ENCODE measurements at regions not wholly inside any gene's neighbourhood (a gene's known extent, or its start where the extent isn't known, plus 50 kb on each side); places are given as distances from the start of the nearest gene placed in this dataset.

- ChIA-PET POLR2A (no interaction called here), CTCF (no interaction called here)
- WGBS (ENCODE audit: low lambda C conversion rate): 28% methylated on average over 4 of the region's 5 CpGs
Measured at GRCh38 chr16:61274211-61274610, 762.0 kb downstream of the CDH8 start.

GRCh38 chr16:61270726-61271125 is 765.5 kb downstream of the CDH8 start:
- Histone ChIP-seq H3K79me2 (ENCODE audit: insufficient read depth) (no peaks in the 10 kb centered on the region), H3K4me1 (ENCODE audit: control insufficient read depth in 1 of 2, insufficient read depth in 2 of 2, low read depth in 1 of 2, low read length in 1 of 2) (no peaks in the 10 kb centered on the region), H2AFZ (ENCODE audit: low read depth) (no peak overlapping the region), H3K27me3 (ENCODE audit: insufficient read depth) (no peaks in the 10 kb centered on the region), H3K4me2 (no peak overlapping the region), H3K9ac (no peak overlapping the region), H3F3A (replicated peaks; ENCODE audit: insufficient read depth) (no peaks in the 10 kb centered on the region), H4K20me1 (ENCODE audit: insufficient read depth) (no peaks in the 10 kb centered on the region), H3K27ac (ENCODE audit: low read depth in 2 of 2, low read length in 1 of 2) (no peak overlapping the region), H3K4me3 (ENCODE audit: low read depth in 2 of 2, low read length in 1 of 2) (no peak overlapping the region), H3K9me2 (no peaks in the 10 kb centered on the region), H3K9me3 (no peaks in the 10 kb centered on the region; the same call in 1 of the 2 replicates), H3K36me3 (replicated peaks in 1 of 2; ENCODE audit: control insufficient read depth in 1 of 2, insufficient read depth in 2 of 2, low read length in 1 of 2) (no peaks in the 10 kb centered on the region)
- TF ChIP-seq CTCF (IDR thresholded peaks at IDR 0.05) (no peak), FOXM1 (IDR thresholded peaks at IDR 0.05; ENCODE audit: low read depth) (no peak), CHD2 (IDR thresholded peaks at IDR 0.05; ENCODE audit: low read length, partially characterized antibody) (no peak)
- CTCF ChIA-PET: no interaction called here
- POLR2A ChIA-PET: no interaction called here
- no peak for DNase-seq

More at GRCh38 chr16:61274211-61274610, 762.0 kb downstream of the CDH8 start:
- H3K9ac ChIP-seq: no peak overlapping the region
- H3K4me1 ChIP-seq (ENCODE audit: control insufficient read depth in 1 of 2, insufficient read depth in 2 of 2, low read depth in 1 of 2, low read length in 1 of 2): no peaks in the 10 kb centered on the region
- no peaks in the 10 kb centered on the region for H3K36me3 ChIP-seq (replicated peaks in 1 of 2; ENCODE audit: control insufficient read depth in 1 of 2, insufficient read depth in 2 of 2, low read length in 1 of 2)
- H3K4me3 ChIP-seq (ENCODE audit: low read depth in 2 of 2, low read length in 1 of 2): no peak overlapping the region
- H2AFZ ChIP-seq (ENCODE audit: low read depth): no peak overlapping the region
- H3K9me2 ChIP-seq: no peaks in the 10 kb centered on the region
- no peaks in the 10 kb centered on the region for H3F3A ChIP-seq (replicated peaks; ENCODE audit: insufficient read depth)
- H3K9me3 ChIP-seq: no peaks in the 10 kb centered on the region; the same call in 1 of the 2 replicates
- H4K20me1 ChIP-seq (ENCODE audit: insufficient read depth): no peaks in the 10 kb centered on the region
- no peak for DNase-seq
- no peaks in the 10 kb centered on the region for H3K79me2 ChIP-seq (ENCODE audit: insufficient read depth)
- H3K4me2 ChIP-seq: no peak overlapping the region
- no peak overlapping the region for H3K27ac ChIP-seq (ENCODE audit: low read depth in 2 of 2, low read length in 1 of 2)
- H3K27me3 ChIP-seq (ENCODE audit: insufficient read depth): no peaks in the 10 kb centered on the region
- TF ChIP-seq IRF3 (IDR thresholded peaks at IDR 0.05; ENCODE audit: low read depth, low read length) (no peak), FOSL2 (IDR thresholded peaks at IDR 0.05; ENCODE audit: borderline replicate concordance, low read depth) (no peak)

DNA sequence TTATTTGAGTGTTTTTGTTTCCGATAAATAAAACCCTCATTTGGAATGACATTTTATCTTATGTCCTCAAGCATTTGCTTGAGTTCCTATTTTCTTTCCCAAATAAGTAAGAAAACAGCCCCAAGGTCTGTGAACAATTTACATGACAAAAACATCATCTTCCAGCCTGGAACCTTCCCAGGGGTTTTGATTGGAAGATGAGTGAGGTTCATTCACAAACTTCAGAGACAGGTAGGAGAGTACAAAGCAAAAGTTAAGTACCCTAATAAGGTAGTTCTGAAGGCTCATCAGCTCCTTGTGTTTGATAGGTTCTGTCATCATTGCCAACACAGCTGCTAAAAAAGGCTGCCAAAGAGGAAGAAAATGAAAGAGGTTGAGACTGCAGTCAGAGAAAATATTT is 772.8 kb downstream of the CDH8 start:
- CTCF ChIA-PET: no interaction called here
- TF ChIP-seq ELF1 (IDR thresholded peaks at IDR 0.05) (no peak), EP300 (IDR thresholded peaks at IDR 0.05; ENCODE audit: borderline replicate concordance in 1 of 2, low read depth in 1 of 2, low read length in 1 of 2) (no peak), RCOR1 (IDR thresholded peaks at IDR 0.05; ENCODE audit: low read length) (no peak)
- TF ChIP-seq, protein P1, sequence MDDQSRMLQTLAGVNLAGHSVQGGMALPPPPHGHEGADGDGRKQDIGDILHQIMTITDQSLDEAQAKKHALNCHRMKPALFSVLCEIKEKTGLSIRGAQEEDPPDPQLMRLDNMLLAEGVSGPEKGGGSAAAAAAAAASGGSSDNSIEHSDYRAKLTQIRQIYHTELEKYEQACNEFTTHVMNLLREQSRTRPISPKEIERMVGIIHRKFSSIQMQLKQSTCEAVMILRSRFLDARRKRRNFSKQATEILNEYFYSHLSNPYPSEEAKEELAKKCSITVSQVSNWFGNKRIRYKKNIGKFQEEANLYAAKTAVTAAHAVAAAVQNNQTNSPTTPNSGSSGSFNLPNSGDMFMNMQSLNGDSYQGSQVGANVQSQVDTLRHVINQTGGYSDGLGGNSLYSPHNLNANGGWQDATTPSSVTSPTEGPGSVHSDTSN (IDR thresholded peaks at IDR 0.05): no peak
- TF ChIP-seq, protein P2, sequence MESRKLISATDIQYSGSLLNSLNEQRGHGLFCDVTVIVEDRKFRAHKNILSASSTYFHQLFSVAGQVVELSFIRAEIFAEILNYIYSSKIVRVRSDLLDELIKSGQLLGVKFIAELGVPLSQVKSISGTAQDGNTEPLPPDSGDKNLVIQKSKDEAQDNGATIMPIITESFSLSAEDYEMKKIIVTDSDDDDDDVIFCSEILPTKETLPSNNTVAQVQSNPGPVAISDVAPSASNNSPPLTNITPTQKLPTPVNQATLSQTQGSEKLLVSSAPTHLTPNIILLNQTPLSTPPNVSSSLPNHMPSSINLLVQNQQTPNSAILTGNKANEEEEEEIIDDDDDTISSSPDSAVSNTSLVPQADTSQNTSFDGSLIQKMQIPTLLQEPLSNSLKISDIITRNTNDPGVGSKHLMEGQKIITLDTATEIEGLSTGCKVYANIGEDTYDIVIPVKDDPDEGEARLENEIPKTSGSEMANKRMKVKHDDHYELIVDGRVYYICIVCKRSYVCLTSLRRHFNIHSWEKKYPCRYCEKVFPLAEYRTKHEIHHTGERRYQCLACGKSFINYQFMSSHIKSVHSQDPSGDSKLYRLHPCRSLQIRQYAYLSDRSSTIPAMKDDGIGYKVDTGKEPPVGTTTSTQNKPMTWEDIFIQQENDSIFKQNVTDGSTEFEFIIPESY (IDR thresholded peaks at IDR 0.05; ENCODE audit: borderline replicate concordance, low read depth): no peak
- Histone ChIP-seq H3K79me2 (ENCODE audit: insufficient read depth) (no peaks in the 10 kb centered on the region), H2AFZ (ENCODE audit: low read depth) (no peak overlapping the region), H3K4me1 (ENCODE audit: control insufficient read depth in 1 of 2, insufficient read depth in 2 of 2, low read depth in 1 of 2, low read length in 1 of 2) (no peaks in the 10 kb centered on the region), H3K36me3 (replicated peaks in 1 of 2; ENCODE audit: control insufficient read depth in 1 of 2, insufficient read depth in 2 of 2, low read length in 1 of 2) (no peaks in the 10 kb centered on the region), H3K9ac (no peak overlapping the region), H3K9me3 (no peaks in the 10 kb centered on the region), H3F3A (replicated peaks; ENCODE audit: insufficient read depth) (no peaks in the 10 kb centered on the region), H3K9me2 (no peaks in the 10 kb centered on the region), H3K4me3 (ENCODE audit: low read depth in 2 of 2, low read length in 1 of 2) (no peak overlapping the region), H3K27me3 (ENCODE audit: insufficient read depth) (no peaks in the 10 kb centered on the region), H3K4me2 (no peak overlapping the region), H3K27ac (ENCODE audit: low read depth in 2 of 2, low read length in 1 of 2) (no peak overlapping the region), H4K20me1 (ENCODE audit: insufficient read depth) (no peaks in the 10 kb centered on the region)
- DNase-seq: no peak
- POLR2A ChIA-PET: no interaction called here
- WGBS (ENCODE audit: low lambda C conversion rate): 65% methylated on average over 1 of the region's 1 CpG

All from SK-N-SH (cell line).